Ovary (tissue), 7 donors: ENCODE measurements at regions not wholly inside any gene's neighbourhood (a gene's known extent, or its start where the extent isn't known, plus 50 kb on each side); places are given as distances from the start of the nearest gene placed in this dataset.

Source experiments
- DNase-seq, 5 donors: peaks; one replicate each; pipeline ENCODE4 v3.0.0-alpha.2; 2019 to 2020
- H3K27ac ChIP-seq, 2 donors: fragments of 200-600 bp; one replicate each; pipeline versions ENCODE4 v1.5.1 to v1.8.0; 2019 to 2022
- H3K27me3 ChIP-seq: fragments of 200-600 bp; one replicate; pipeline ENCODE4 v1.8.0; 2022
- H3K36me3 ChIP-seq: fragments of 200-600 bp; sonication (generic); one replicate; pipeline ENCODE4 v1.5.1; 2019
- H3K4me1 ChIP-seq: one replicate; pipeline ENCODE4 v1.8.1; 2013; ENCODE audit warnings: mild to moderate bottlenecking, moderate library complexity; ENCODE audit not compliant: insufficient read depth
- H3K4me3 ChIP-seq: fragments of 200-600 bp; sonication (generic); one replicate; pipeline ENCODE4 v1.5.1; 2017
- H3K9me3 ChIP-seq, 2 donors: fragments of 200-600 bp in 1 of 2; sonication (generic) in 1 of 2; one replicate each; pipeline versions ENCODE4 v1.5.1 to v1.8.1; 2013 to 2019; ENCODE audit warnings: mild to moderate bottlenecking in 1 of 2, moderate library complexity in 1 of 2
- EP300 ChIP-seq: sonication (generic); formaldehyde crosslinking; IDR thresholded peaks from one replicate; pipeline ENCODE4 v1.6.1; 2017; ENCODE audit warnings: antibody characterized with exemption
- POLR2A ChIP-seq: fragments of 450-650 bp; IDR thresholded peaks from one replicate; pipeline ENCODE4 v1.6.1; 2017; ENCODE audit warnings: antibody characterized with exemption, mild to moderate bottlenecking, moderate library complexity
- WGBS, 3 donors: extraction: QIAGEN DNeasy Blood & Tissue Kit in 1 of 3; methylation state at CpG; one replicate each; pipeline versions ENCODE4 v1.1.5 to v1.1.7; 2013 to 2017; 5-methylcytosine and 5-hydroxymethylcytosine counted together
- intact Hi-C, 4 donors: fragments of 100-400 bp; cut with DNase I; formaldehyde crosslinking; loops; one replicate each; pipeline versions ENCODE4 v1.11.0 to v1.15.1; 2022 to 2023
- TF ChIP-seq, protein P1 (sequence below), 3 donors: fragments of 450-650 bp in 2 of 3; fragments of 200-600 bp in 1 of 3; IDR thresholded peaks; one replicate each; pipeline versions ENCODE4 v1.5.1 to v1.8.0; 2016 to 2022; ENCODE audit warnings: antibody characterized with exemption in 3 of 3, mild to moderate bottlenecking in 1 of 3
- donor health status: DM: no; HTN: no; CAD: no; lungs with moderate emphysema.
- donor health status: DM: no; HTN: no; CAD: no.
- donor health status: Bipolar disorder and iron deficiency.
- donor health status: DM: no; HTN: no; CAD: no.
- donor health status: DM: yes; HTN: yes; CAD: no.

GRCh38 chr20:48287552-48288170 is 502.4 kb upstream of the SULF2 start:
- intact Hi-C loops = no loop called here
- Histone ChIP-seq H3K27ac (peak overlapping the region in 1 of 2 donors; percentile 57), H3K9me3 (no peaks in the 10 kb centered on the region), H3K27me3 (no peaks in the 10 kb centered on the region), H3K36me3 (no peaks in the 10 kb centered on the region), H3K4me1 (peaks cover 11% of the 10 kb centered on the region), H3K4me3 (no peak overlapping the region)
- WGBS, 3 donors = 82 to 85% (median 84%) methylated on average over 6 of the region's 6 CpGs
- DNase-seq = no peak
- TF ChIP-seq EP300 (no peak), POLR2A (no peak)
- TF ChIP-seq, protein P1, sequence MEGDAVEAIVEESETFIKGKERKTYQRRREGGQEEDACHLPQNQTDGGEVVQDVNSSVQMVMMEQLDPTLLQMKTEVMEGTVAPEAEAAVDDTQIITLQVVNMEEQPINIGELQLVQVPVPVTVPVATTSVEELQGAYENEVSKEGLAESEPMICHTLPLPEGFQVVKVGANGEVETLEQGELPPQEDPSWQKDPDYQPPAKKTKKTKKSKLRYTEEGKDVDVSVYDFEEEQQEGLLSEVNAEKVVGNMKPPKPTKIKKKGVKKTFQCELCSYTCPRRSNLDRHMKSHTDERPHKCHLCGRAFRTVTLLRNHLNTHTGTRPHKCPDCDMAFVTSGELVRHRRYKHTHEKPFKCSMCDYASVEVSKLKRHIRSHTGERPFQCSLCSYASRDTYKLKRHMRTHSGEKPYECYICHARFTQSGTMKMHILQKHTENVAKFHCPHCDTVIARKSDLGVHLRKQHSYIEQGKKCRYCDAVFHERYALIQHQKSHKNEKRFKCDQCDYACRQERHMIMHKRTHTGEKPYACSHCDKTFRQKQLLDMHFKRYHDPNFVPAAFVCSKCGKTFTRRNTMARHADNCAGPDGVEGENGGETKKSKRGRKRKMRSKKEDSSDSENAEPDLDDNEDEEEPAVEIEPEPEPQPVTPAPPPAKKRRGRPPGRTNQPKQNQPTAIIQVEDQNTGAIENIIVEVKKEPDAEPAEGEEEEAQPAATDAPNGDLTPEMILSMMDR (IDR thresholded peaks at IDR 0.05) = no peak

DNA sequence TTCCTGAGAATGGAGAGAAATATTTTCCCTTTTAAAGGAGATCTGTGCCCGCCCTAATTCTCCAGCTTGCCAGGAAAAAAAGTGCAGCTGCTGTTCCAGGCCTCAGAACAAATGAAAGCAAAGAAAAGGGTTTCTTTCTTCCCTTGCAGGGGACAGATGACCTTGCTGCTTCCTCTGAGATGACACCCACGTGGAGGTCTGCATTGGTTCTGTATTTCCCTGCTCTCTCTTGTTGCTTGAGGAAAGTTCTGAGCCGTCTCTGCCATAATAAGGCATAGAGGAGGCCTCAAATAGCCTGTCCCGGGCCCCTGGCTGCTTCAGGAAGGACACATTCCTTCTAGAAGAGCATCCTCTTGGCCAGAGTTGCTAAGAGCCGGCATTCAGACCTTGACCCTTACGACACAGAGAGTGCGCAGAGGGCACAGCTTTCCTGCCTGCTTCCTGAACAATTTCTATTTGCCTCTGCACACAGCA is 501.8 kb upstream of the SULF2 start:
- DNase-seq = peak; percentile 60 to 83 (median 71)
- 2 to 3% (median 3%) methylated on average over 7 of the region's 7 CpGs for WGBS, 3 donors
- Histone ChIP-seq H3K9me3 (no peaks in the 10 kb centered on the region), H3K4me3 (no peak overlapping the region), H3K4me1 (peaks cover 11% of the 10 kb centered on the region), H3K36me3 (no peaks in the 10 kb centered on the region), H3K27me3 (no peaks in the 10 kb centered on the region), H3K27ac (peak overlapping the region; percentile 36 to 57)
- TF ChIP-seq POLR2A (no peak), EP300 (no peak)
- TF ChIP-seq, protein P1 (IDR thresholded peaks at IDR 0.05) = peak in 1 of 3 donors; percentile 9
- intact Hi-C loops = no loop called here

DNA sequence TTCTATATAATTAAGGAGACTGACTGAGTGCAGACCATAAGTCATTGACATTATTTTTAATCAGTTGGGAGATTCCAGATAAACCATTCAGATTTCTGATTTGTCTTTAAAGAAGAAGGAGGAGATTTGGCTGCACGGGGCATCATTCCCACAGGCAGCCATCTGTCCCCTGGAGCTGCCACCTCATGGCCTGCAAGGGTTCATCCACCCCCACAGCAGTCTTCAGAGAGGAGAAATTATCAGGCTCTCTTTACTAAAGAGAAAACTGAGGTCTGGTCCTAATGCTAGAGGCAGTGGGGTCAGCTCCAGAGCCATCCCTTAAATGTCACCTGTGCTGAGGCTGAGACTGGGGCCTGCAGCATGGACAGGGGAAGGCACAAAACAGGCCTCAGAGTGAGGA is 501.3 kb upstream of the SULF2 start:
- intact Hi-C loops = no loop called here
- no peaks in the 10 kb centered on the region for H3K9me3 ChIP-seq
- TF ChIP-seq, protein P1 (IDR thresholded peaks at IDR 0.05) = no peak
- no peak for TF ChIP-seq EP300
- TF ChIP-seq POLR2A = no peak
- peaks cover 11% of the 10 kb centered on the region for H3K4me1 ChIP-seq
- peak overlapping the region; percentile 36 to 57 for H3K27ac ChIP-seq
- 14 to 26% (median 16%) methylated on average over 1 of the region's 1 CpG for WGBS, 3 donors
- no peak for DNase-seq
- H3K4me3 ChIP-seq = no peak overlapping the region
- no peaks in the 10 kb centered on the region for H3K27me3 ChIP-seq
- H3K36me3 ChIP-seq = no peaks in the 10 kb centered on the region

- WGBS, 3 donors = 13 to 22% (median 18%) methylated on average over 1 of the region's 1 CpG
- Histone ChIP-seq H3K27ac (peak overlapping the region in 1 of 2 donors; percentile 57), H3K27me3 (no peaks in the 10 kb centered on the region), H3K9me3 (no peaks in the 10 kb centered on the region), H3K36me3 (no peaks in the 10 kb centered on the region), H3K4me3 (no peak overlapping the region), H3K4me1 (peaks cover 11% of the 10 kb centered on the region)
- TF ChIP-seq EP300 (no peak), POLR2A (no peak)
- TF ChIP-seq, protein P1 (IDR thresholded peaks at IDR 0.05) = no peak
- no peak for DNase-seq
- intact Hi-C loops = no loop called here
Observed at GRCh38 chr20:48285656-48286055, 500.4 kb upstream of the SULF2 start.
